NOMO-1 (cell line): ENCODE measurements at regions not wholly inside any gene's neighbourhood (a gene's known extent, or its start where the extent isn't known, plus 50 kb on each side); places are given as distances from the start of the nearest gene placed in this dataset.
"Not testable (repeated sequence)": the region's sequence is repeated elsewhere in the genome, so short reads cannot be mapped to it uniquely, and the experiment has no call there.

Source experiments
- DNase-seq, 2 experiments: peaks; one replicate each; lab custom pipeline; 2025; ENCODE audit not compliant: unreplicated experiment in 2 of 2; lab: John Stamatoyannopoulos, UW

GRCh38 chr13:76632401-76633044 is 253.7 kb downstream of the KCTD12 start:
- DNase-seq = no peak

- DNase-seq = no peak
Measured at GRCh38 chr13:76630629-76631230, 255.5 kb downstream of the KCTD12 start.

GRCh38 chr13:76622315-76623040 is 263.7 kb downstream of the KCTD12 start:
- DNase-seq = no peak

DNA sequence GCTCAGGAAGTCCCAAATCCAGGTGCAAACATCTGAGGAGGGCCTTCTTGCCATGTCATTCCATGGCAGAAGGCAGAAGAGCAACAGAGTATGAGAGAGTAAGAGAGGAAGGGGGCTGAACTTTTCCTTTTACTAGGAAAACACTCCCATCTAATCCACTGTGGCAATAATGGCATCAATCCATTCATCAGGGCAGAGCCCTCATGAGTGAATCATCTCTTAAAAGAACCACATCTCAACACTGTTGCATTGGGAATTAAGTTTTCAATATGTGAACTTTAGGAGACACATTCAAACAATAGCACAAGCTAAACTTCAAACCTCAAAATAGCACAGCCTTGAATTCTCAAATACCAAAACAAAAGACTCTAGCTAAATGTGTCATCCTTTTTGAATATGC is 264.5 kb downstream of the KCTD12 start:
- DNase-seq = no peak

DNA sequence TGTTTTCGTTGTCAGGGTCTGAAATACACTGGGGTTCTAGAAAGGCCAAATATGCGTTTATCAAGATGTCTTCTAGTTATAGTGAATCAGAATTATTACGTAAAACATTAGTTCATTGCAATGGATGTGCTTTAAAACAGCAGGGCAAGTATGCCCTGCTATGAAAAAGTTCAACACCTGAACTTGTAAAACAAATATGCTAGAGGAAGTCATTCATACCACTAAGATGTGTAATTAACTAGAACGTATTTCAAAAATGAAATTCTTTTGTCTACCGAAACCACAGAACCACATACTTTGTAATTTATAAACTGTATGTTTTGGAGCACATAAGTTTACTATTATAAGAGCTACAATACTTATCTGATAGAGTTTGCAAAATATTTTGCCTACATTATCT is 266.2 kb downstream of the KCTD12 start:
- no peak for DNase-seq

DNA sequence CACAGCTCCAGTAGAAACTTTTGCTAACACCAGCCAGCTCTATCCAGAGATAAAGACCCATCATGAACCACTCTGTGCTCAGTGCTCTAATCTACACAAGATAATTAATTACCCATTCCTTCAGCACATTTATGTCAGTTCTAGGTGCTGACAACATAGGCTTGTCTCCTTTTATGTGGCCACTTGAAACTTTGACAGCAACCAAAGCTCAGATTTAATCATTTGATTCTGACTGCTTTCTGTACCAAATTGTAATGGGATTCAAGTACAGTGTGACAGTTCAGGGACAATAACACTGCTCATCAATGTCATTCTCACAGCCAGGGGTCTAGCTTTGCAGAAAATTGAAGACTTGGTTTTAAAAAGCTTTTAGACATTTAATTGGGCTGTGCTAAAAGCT is 266.6 kb downstream of the KCTD12 start:
- DNase-seq = no peak

DNA sequence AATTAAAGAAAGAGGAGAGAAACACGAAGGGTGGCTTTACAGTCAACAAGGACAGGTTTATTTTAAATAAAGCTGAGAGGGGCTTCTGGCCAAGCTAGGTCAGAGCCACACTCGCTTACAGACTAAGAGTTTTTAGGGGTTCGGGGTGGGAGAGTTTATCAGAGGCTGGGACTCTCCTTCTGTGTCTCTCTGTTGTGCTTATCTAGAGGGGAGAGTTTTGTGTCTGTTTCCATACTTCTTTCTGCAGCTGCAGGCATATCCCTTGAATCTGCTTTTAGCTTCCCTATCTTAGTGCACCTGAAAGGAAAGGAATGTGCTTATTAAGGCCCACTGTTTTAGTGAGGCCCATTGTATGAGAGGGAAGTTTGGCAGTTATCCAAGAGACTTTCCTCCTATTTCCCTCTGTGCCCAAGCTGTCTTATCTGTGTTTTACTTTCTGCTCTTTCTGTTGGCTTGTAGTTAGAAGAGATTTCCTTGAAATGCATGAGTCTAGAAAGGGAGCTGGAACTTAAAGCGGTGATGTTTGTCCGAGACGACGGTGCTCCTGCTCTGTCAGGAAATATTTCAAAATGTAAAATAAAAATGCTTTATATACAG is 275.3 kb downstream of the KCTD12 start:
- DNase-seq = no peak

GRCh38 chr13:76609643-76610042 is 276.6 kb downstream of the KCTD12 start:
- no peak for DNase-seq

GRCh38 chr13:76607866-76608265 is 278.3 kb downstream of the KCTD12 start:
- no peak for DNase-seq

DNA sequence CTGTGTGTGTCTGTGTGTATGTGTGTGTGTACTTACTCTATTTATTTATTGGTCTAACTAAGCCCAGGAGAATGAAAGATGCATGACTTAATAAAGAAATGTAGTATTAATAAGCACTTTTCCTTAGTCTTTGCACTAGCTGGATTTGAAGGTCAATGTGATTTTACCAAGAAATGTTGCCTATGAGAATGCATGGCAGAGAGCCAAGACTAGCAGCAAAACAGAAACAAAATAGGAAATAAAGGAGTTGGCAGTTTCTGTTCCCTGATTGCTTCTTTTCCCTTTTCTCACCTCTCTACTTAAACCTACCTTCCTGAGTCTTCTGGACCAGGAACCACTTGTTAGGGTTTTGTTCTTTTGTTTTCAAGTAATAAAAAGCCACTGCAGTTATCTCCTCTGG is 286.1 kb downstream of the KCTD12 start:
- no peak for DNase-seq

- DNase-seq = no peak
Measured at GRCh38 chr13:76597868-76598267, 288.3 kb downstream of the KCTD12 start.

DNA sequence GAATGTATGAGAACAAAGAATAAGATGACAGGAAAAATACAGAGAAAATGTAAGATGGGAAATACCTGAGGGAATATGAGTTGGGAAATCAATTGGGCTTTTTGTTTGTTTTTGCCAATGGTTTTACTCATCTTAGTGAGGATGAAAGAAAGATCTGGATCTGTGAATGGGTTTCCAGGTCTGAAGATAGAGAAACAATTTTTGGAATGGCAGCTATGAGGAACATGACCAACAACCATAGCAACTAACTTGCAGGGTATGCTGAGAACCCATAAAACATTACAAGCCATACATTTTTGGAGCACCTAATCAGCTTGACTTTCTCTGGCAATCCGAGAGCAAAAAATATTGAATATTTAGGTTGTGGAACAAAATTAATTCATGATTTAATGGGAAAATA is 290.0 kb downstream of the KCTD12 start:
- DNase-seq = no peak

DNA sequence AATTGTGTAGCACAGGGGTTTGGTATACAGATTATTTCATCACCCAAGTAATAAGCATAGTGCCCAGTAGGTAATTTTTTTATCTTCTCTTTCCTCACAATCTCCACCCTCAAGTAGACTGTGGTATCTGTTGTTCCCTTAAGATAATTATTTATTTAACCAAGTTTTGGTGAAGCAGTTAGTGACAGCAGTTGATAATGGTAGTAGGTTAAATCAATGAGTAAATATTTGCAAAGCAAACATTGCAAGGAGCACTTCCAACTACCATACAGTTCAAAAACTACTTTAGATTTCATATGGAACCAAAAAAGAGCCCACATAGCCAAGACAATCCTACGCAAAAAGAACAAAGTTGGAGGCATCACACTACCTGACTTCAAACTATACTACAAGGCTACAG is 291.8 kb downstream of the KCTD12 start:
- DNase-seq = no peak

DNA sequence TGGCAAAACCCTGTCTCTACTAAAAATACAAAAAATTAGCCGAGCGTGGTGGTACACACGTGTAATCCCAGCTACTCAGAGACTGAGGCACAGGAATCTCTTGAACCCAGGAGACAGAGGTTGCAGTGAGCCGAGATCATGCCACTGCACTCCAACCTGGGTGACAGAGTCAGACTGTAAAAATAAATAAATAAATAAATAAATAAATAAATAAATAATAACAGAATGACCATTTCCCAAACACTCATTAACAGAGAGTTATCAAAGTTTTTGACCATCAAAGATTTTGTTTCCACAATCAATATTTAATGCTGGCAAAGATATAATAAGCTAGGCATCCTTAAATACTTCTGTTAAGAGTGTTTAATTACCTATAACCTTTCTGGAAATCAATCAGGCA is 299.4 kb downstream of the KCTD12 start:
- no peak for DNase-seq

GRCh38 chr13:76579701-76580100 is 306.5 kb downstream of the KCTD12 start:
- DNase-seq = no peak

DNA sequence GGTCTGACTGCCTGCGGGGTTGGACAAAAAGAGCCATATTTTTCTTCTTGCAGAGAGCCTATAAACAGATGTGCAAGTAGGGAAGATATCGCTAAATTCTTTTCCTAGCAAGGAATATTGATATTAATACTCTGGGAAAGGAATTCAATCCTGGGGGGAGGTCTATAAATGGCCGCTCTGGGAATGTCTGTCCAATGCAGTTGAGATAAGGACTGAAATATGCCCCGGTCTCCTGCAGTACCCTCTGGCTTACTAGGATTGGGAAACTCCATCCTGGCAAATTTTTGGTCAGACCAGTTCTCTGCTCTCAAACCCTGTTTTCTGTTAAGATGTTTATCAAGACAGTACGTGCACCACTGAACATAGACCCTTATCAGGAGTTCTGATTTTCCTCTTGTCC is 310.6 kb downstream of the KCTD12 start:
- DNase-seq = not testable (repeated sequence)

DNA sequence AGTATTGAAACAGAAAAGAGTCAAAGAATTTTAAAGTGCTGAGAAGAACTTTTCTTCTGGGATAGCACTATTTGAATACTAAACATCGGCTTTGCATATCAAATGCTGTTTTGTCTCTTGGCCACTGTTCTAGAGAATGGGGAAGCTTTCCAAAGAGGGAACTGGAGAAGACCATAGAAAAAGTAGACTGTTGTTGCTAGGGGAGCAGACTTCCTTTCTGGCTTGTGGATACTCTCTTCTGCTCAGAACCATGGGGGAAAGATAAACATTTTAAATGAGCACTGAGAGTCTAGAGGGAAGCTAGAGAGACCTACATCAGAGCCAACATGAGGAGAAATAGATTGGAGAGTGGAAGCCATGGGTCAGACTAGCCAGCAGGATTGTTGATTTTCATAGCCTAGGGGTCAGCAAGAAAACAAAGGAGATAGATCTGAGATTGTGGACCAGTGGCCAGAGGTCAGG is 315.7 kb downstream of the KCTD12 start:
- DNase-seq = no peak

DNA sequence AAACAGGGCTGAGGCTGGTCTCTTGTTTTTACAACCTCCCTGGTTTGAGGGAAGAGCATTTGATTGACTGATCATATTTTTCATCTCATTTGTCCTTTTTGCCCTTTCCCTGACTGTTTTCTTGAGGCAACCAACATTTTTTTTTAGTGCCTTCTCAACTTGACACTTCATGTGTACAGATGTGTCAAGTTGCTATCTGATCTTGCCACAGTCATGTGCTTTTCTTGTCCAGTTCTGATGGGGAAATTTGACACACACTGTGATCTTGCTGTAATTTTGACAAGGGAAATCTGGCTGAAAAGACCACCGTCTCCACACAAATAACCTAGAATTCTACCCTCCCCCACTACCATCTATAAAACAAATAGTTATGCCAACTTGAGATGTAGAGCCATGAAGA is 329.6 kb downstream of the KCTD12 start:
- DNase-seq = no peak

GRCh38 chr13:76552807-76553206 is 333.4 kb downstream of the KCTD12 start:
- no peak for DNase-seq

GRCh38 chr13:76552041-76552772 is 334.0 kb downstream of the KCTD12 start:
- DNase-seq = no peak

DNA sequence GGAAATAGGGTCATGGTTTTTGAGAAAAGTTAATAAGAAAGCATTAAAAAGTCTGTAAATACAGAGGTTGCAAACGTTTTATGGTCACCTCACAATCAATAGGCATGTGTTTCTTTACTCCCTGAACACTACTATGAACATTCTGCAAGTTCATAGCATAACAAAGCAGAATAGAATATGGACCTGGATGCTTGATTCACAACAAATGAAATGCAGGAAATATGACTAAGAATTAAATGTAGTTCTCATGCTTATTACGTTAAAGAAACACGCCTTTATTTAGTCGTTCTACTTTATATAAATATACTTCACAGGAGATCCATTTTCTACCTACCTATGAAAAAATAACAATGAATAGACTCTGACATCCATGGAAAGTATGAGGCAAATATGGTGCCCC is 344.0 kb downstream of the KCTD12 start:
- no peak for DNase-seq
